Naive thymus-derived CD8-positive, alpha-beta T cell (primary cell): ENCODE measurements at regions not wholly inside any gene's neighbourhood (a gene's known extent, or its start where the extent isn't known, plus 50 kb on each side); places are given as distances from the start of the nearest gene placed in this dataset.
"Not testable (repeated sequence)": the region's sequence is repeated elsewhere in the genome, so short reads cannot be mapped to it uniquely, and the experiment has no call there.

Source experiments
- ATAC-seq, 2 donors: fragments of 150-1000 bp; cut with Tn5 transposase in 1 of 2; sonication (Bioruptor Pico), chemical (Tn5 transposase) in 1 of 2; 1 replicate in 1 of 2; 2 replicates in 1 of 2; pipeline ENCODE4 v1.10.0; 2021; ENCODE audit warnings: mild to moderate bottlenecking in 2 of 2, moderate library complexity in 2 of 2
- POLR2A ChIA-PET: fragments of 350-600 bp; sonication (Branson Sonifier 250); formaldehyde crosslinking; loops from one replicate; lab custom pipeline; 2021; ENCODE audit warnings: antibody characterized with exemption; lab: Charles Lee
- DNase-seq, 10 donors: peaks; one replicate each; pipeline versions ENCODE4 v3.0.0 to v3.0.0-alpha.2; 2020 to 2022
- H3K27ac Mint-ChIP-seq, 10 donors: one replicate each; pipeline ENCODE4 v1.8.0; 2020 to 2022; ENCODE audit warnings: mild to moderate bottlenecking in 10 of 10, mixed read lengths in 10 of 10, moderate library complexity in 4 of 10, inconsistent platforms in 1 of 10
- H3K27me3 Mint-ChIP-seq, 5 donors: one replicate each; pipeline ENCODE4 v1.8.0; 2021 to 2022; ENCODE audit warnings: mixed read lengths in 5 of 5
- H3K36me3 Mint-ChIP-seq, 3 donors: one replicate each; pipeline ENCODE4 v1.8.0; 2020 to 2022; ENCODE audit warnings: mixed read lengths in 3 of 3, mild to moderate bottlenecking in 2 of 3, inconsistent platforms in 1 of 3
- H3K4me1 Mint-ChIP-seq, 4 donors: one replicate each; pipeline ENCODE4 v1.8.0; 2021 to 2022; ENCODE audit warnings: mixed read lengths in 4 of 4
- H3K4me3 Mint-ChIP-seq, 10 donors: one replicate each; pipeline ENCODE4 v1.8.0; 2020 to 2022; ENCODE audit warnings: mild to moderate bottlenecking in 10 of 10, mixed read lengths in 10 of 10, moderate library complexity in 6 of 10, inconsistent platforms in 1 of 10
- H3K9me3 Mint-ChIP-seq, 9 donors: one replicate each; pipeline ENCODE4 v1.8.0; 2020 to 2022; ENCODE audit warnings: mixed read lengths in 9 of 9, mild to moderate bottlenecking in 3 of 9, inconsistent platforms in 1 of 9, moderate library complexity in 1 of 9

GRCh38 chr2:16031848-16032159 is 91.5 kb downstream of the MYCN start:
- H3K9me3 Mint-ChIP-seq = no peaks in the 10 kb centered on the region

GRCh38 chr2:16031058-16031847 is 90.9 kb downstream of the MYCN start:
- DNase-seq = no peak
- no peaks in the 10 kb centered on the region for H3K36me3 Mint-ChIP-seq
- POLR2A ChIA-PET = no interaction called here
- peaks cover 0 to 3% (median 0%) of the 10 kb centered on the region in 5 donors for H3K27me3 Mint-ChIP-seq
- H3K4me3 Mint-ChIP-seq = no peak overlapping the region
- H3K4me1 Mint-ChIP-seq = peaks cover 0 to 2% (median 0%) of the 10 kb centered on the region in 4 donors
- H3K27ac Mint-ChIP-seq = no peak overlapping the region
- no peak for ATAC-seq
- no peaks in the 10 kb centered on the region for H3K9me3 Mint-ChIP-seq

More at GRCh38 chr2:16031848-16032159, 91.5 kb downstream of the MYCN start:
- POLR2A ChIA-PET = no interaction called here
- ATAC-seq = no peak
- Mint-ChIP-seq H3K27me3 (peaks cover 0 to 3% (median 0%) of the 10 kb centered on the region in 5 donors), H3K36me3 (no peaks in the 10 kb centered on the region), H3K4me1 (peaks cover 0 to 2% (median 0%) of the 10 kb centered on the region in 4 donors), H3K4me3 (no peak overlapping the region), H3K27ac (no peak overlapping the region)
- no peak for DNase-seq

GRCh38 chr2:16030206-16031057 is 90.1 kb downstream of the MYCN start:
- H3K27me3 Mint-ChIP-seq = peaks cover 0 to 3% (median 0%) of the 10 kb centered on the region in 5 donors
- POLR2A ChIA-PET = no interaction called here
- ATAC-seq (no peak), DNase-seq (no peak)
- no peak overlapping the region for H3K4me3 Mint-ChIP-seq
- H3K4me1 Mint-ChIP-seq = peaks cover 0 to 2% (median 0%) of the 10 kb centered on the region in 4 donors
- no peak overlapping the region for H3K27ac Mint-ChIP-seq
- no peaks in the 10 kb centered on the region for H3K9me3 Mint-ChIP-seq
- H3K36me3 Mint-ChIP-seq = no peaks in the 10 kb centered on the region

- Mint-ChIP-seq H3K9me3 (no peaks in the 10 kb centered on the region), H3K27me3 (peaks cover 0 to 3% (median 0%) of the 10 kb centered on the region in 5 donors), H3K36me3 (no peaks in the 10 kb centered on the region), H3K4me3 (no peak overlapping the region), H3K27ac (peak overlapping the region in 1 of 10 donors; percentile 19), H3K4me1 (peaks cover 0 to 3% (median 0%) of the 10 kb centered on the region in 4 donors)
- ATAC-seq (no peak), DNase-seq (no peak)
- POLR2A ChIA-PET = no interaction called here
Observed at GRCh38 chr2:16028644-16029043, 88.3 kb downstream of the MYCN start.

- DNase-seq = no peak
- peaks cover 0 to 3% (median 0%) of the 10 kb centered on the region in 5 donors for H3K27me3 Mint-ChIP-seq
- H3K4me3 Mint-ChIP-seq = no peak overlapping the region
- H3K27ac Mint-ChIP-seq = peak overlapping the region in 1 of 10 donors; percentile 48
- no peaks in the 10 kb centered on the region for H3K36me3 Mint-ChIP-seq
- POLR2A ChIA-PET = no interaction called here
- ATAC-seq = no peak
- no peaks in the 10 kb centered on the region for H3K9me3 Mint-ChIP-seq
- H3K4me1 Mint-ChIP-seq = peaks cover 0 to 3% (median 0%) of the 10 kb centered on the region in 4 donors
Observed at GRCh38 chr2:16026816-16027501, 86.6 kb downstream of the MYCN start.

- H3K27ac Mint-ChIP-seq = no peak overlapping the region
- H3K27me3 Mint-ChIP-seq = peaks cover 0 to 3% (median 0%) of the 10 kb centered on the region in 5 donors
- POLR2A ChIA-PET = no interaction called here
- no peaks in the 10 kb centered on the region for H3K36me3 Mint-ChIP-seq
- no peak for DNase-seq
- H3K4me3 Mint-ChIP-seq = no peak overlapping the region
- no peaks in the 10 kb centered on the region for H3K9me3 Mint-ChIP-seq
- H3K4me1 Mint-ChIP-seq = peaks cover 0 to 3% (median 0%) of the 10 kb centered on the region in 4 donors
- ATAC-seq = no peak
Observed at GRCh38 chr2:16025876-16026640, 85.7 kb downstream of the MYCN start.

- Mint-ChIP-seq H3K9me3 (no peaks in the 10 kb centered on the region), H3K27ac (no peak overlapping the region), H3K27me3 (peaks cover 0 to 5% (median 4%) of the 10 kb centered on the region in 5 donors), H3K36me3 (no peaks in the 10 kb centered on the region), H3K4me1 (peaks cover 0 to 3% (median 0%) of the 10 kb centered on the region in 4 donors), H3K4me3 (no peak overlapping the region)
- no peak for ATAC-seq
- POLR2A ChIA-PET = no interaction called here
- DNase-seq = no peak
Observed at GRCh38 chr2:16025211-16025875, 85.0 kb downstream of the MYCN start.

GRCh38 chr2:16024628-16025027 is 84.3 kb downstream of the MYCN start:
- H3K27me3 Mint-ChIP-seq, H3K36me3 Mint-ChIP-seq, H3K9me3 Mint-ChIP-seq, H3K4me3 Mint-ChIP-seq, H3K4me1 Mint-ChIP-seq, POLR2A ChIA-PET, DNase-seq, ATAC-seq, H3K27ac Mint-ChIP-seq: not testable (repeated sequence)

GRCh38 chr2:16023506-16024360 is 83.4 kb downstream of the MYCN start:
- H3K9me3 Mint-ChIP-seq = no peaks in the 10 kb centered on the region
- no peak overlapping the region for H3K27ac Mint-ChIP-seq
- no peaks in the 10 kb centered on the region for H3K36me3 Mint-ChIP-seq
- DNase-seq (no peak), ATAC-seq (no peak)
- peaks cover 0 to 9% (median 6%) of the 10 kb centered on the region in 5 donors for H3K27me3 Mint-ChIP-seq
- POLR2A ChIA-PET = no interaction called here
- H3K4me3 Mint-ChIP-seq = no peak overlapping the region
- peaks cover 0 to 4% (median 0%) of the 10 kb centered on the region in 4 donors for H3K4me1 Mint-ChIP-seq

- no peak overlapping the region for H3K4me3 Mint-ChIP-seq
- ATAC-seq (no peak), DNase-seq (no peak)
- peaks cover 0 to 4% (median 0%) of the 10 kb centered on the region in 4 donors for H3K4me1 Mint-ChIP-seq
- H3K27ac Mint-ChIP-seq = peak overlapping the region in 1 of 10 donors; percentile 4
- no peaks in the 10 kb centered on the region for H3K36me3 Mint-ChIP-seq
- POLR2A ChIA-PET = no interaction called here
- no peaks in the 10 kb centered on the region for H3K9me3 Mint-ChIP-seq
- peaks cover 0 to 9% (median 6%) of the 10 kb centered on the region in 5 donors for H3K27me3 Mint-ChIP-seq
Observed at GRCh38 chr2:16022548-16023240, 82.3 kb downstream of the MYCN start.
